Ammon's horn (tissue), 1 donor: ENCODE measurements at regions not wholly inside any gene's neighbourhood (a gene's known extent, or its start where the extent isn't known, plus 50 kb on each side); places are given as distances from the start of the nearest gene placed in this dataset.

ENCODE experiments used
- DNase-seq: peaks from one replicate; pipeline ENCODE4 v3.0.0-alpha.2; 2016; ENCODE audit warnings: low spot score

- no peak for DNase-seq
Observed at GRCh38 chr2:30371028-30371689, 75.9 kb upstream of the LCLAT1 start.

- DNase-seq = no peak
Observed at GRCh38 chr2:30371772-30372373, 75.2 kb upstream of the LCLAT1 start.

GRCh38 chr2:30372826-30373225 lies 74.2 kb upstream of the LCLAT1 start:
- no peak for DNase-seq

GRCh38 chr2:30373881-30374302 lies 73.2 kb upstream of the LCLAT1 start:
- no peak for DNase-seq

GRCh38 chr2:30374380-30374779 lies 72.7 kb upstream of the LCLAT1 start:
- no peak for DNase-seq

- no peak for DNase-seq
Observed at GRCh38 chr2:30375915-30376314, 71.1 kb upstream of the LCLAT1 start.

GRCh38 chr2:30379481-30379880 lies 67.6 kb upstream of the LCLAT1 start:
- DNase-seq = no peak

GRCh38 chr2:30380824-30381223 lies 66.2 kb upstream of the LCLAT1 start:
- no peak for DNase-seq

- DNase-seq = no peak
Observed at GRCh38 chr2:30382162-30382783, 64.8 kb upstream of the LCLAT1 start.

- DNase-seq = peak; percentile 15
Observed at GRCh38 chr2:30382995-30383394, 64.1 kb upstream of the LCLAT1 start.

- no peak for DNase-seq
Observed at GRCh38 chr2:30385327-30385726, 61.7 kb upstream of the LCLAT1 start.

GRCh38 chr2:30392097-30392496 lies 54.9 kb upstream of the LCLAT1 start:
- no peak for DNase-seq

GRCh38 chr2:30393510-30393909 lies 53.5 kb upstream of the LCLAT1 start:
- DNase-seq = no peak

- no peak for DNase-seq
Observed at GRCh38 chr2:30394096-30394495, 53.0 kb upstream of the LCLAT1 start.

- DNase-seq = no peak
Observed at GRCh38 chr2:30396436-30397232, 50.4 kb upstream of the LCLAT1 start.
